ENCODE measurements at regions not wholly inside any gene's neighbourhood (a gene's known extent, or its start where the extent isn't known, plus 50 kb on each side); places are given as distances from the start of the nearest gene placed in this dataset.

GRCh38 chr11:134764966-134765365, 352.9 kb upstream of the B3GAT1 start:
- Histone ChIP-seq H3K36me3 (ENCODE audit: control insufficient read depth, insufficient read depth, low read length) (no peaks in the 10 kb centered on the region), H3K4me1 (ENCODE audit: control insufficient read depth, insufficient read depth, low read length) (no peaks in the 10 kb centered on the region), H3K27ac (ENCODE audit: low read length) (no peak overlapping the region), H3K9me3 (ENCODE audit: control insufficient read depth, insufficient read depth, low read depth, low read length) (no peaks in the 10 kb centered on the region; the same call in 1 of the 2 replicates), H3K27me3 (ENCODE audit: control insufficient read depth, insufficient read depth, low read length) (peaks cover 12% of the 10 kb centered on the region; the same call in 1 of the 2 replicates), H3K4me3 (ENCODE audit: low read depth in 2 of 2, low read length in 2 of 2) (no peak overlapping the region)
- no peak for ATAC-seq
- BruUV-seq (replicated peaks), result no TSS peak
- intact Hi-C loops (cut with micrococcal nuclease; ENCODE audit: unreplicated experiment) (no loop called here), in situ Hi-C loops (cut with HindIII; ENCODE audit: low pct_unique_long_range_greater_than_20kb, low sequenced_read_pairs) (no loop called here)
- ChIA-PET CTCF (no interaction called here), POLR2A (no interaction called here)
- DNase-seq (ENCODE audit: low read depth, low spot score), result no peak
- TF ChIP-seq REST (IDR thresholded peaks at IDR 0.05; ENCODE audit: insufficient read depth in 1 of 2, low read depth in 2 of 2, low read length in 1 of 2) (no peak), POLR2AphosphoS5 (IDR thresholded peaks at IDR 0.05; ENCODE audit: low read depth, low read length) (no peak), CTCF (IDR thresholded peaks at IDR 0.05) (no peak), SIN3A (IDR thresholded peaks at IDR 0.05; ENCODE audit: borderline replicate concordance, insufficient read depth, low read depth, low read length) (no peak), TCF7L2 (IDR thresholded peaks at IDR 0.05; ENCODE audit: low read depth, low read length) (no peak)

GRCh38 chr11:134764367-134764766, 352.3 kb upstream of the B3GAT1 start:
- intact Hi-C loops (cut with micrococcal nuclease; ENCODE audit: unreplicated experiment), result no loop called here
- BruUV-seq (replicated peaks), result no TSS peak
- Histone ChIP-seq H3K9me3 (ENCODE audit: control insufficient read depth, insufficient read depth, low read depth, low read length) (no peaks in the 10 kb centered on the region; the same call in 1 of the 2 replicates), H3K36me3 (ENCODE audit: control insufficient read depth, insufficient read depth, low read length) (no peaks in the 10 kb centered on the region), H3K27ac (ENCODE audit: low read length) (no peak overlapping the region), H3K27me3 (ENCODE audit: control insufficient read depth, insufficient read depth, low read length) (peaks cover 12% of the 10 kb centered on the region; the same call in 1 of the 2 replicates), H3K4me3 (ENCODE audit: low read depth in 2 of 2, low read length in 2 of 2) (no peak overlapping the region), H3K4me1 (ENCODE audit: control insufficient read depth, insufficient read depth, low read length) (no peaks in the 10 kb centered on the region)
- no peak for TF ChIP-seq SIN3A (IDR thresholded peaks at IDR 0.05; ENCODE audit: borderline replicate concordance, insufficient read depth, low read depth, low read length)
- no peak for TF ChIP-seq POLR2AphosphoS5 (IDR thresholded peaks at IDR 0.05; ENCODE audit: low read depth, low read length)
- no peak for TF ChIP-seq CTCF (IDR thresholded peaks at IDR 0.05)
- TF ChIP-seq REST (IDR thresholded peaks at IDR 0.05; ENCODE audit: insufficient read depth in 1 of 2, low read depth in 2 of 2, low read length in 1 of 2), result no peak
- TF ChIP-seq TCF7L2 (IDR thresholded peaks at IDR 0.05; ENCODE audit: low read depth, low read length), result no peak
- ATAC-seq (no peak), DNase-seq (ENCODE audit: low read depth, low spot score) (no peak)
- POLR2A ChIA-PET, result no interaction called here
- CTCF ChIA-PET, result no interaction called here
- in situ Hi-C loops (cut with HindIII; ENCODE audit: low pct_unique_long_range_greater_than_20kb, low sequenced_read_pairs), result no loop called here

Measured in Panc1 (cell line).